Mesenchymal stem cell (in vitro differentiated cells and primary cell): ENCODE measurements at regions not wholly inside any gene's neighbourhood (a gene's known extent, or its start where the extent isn't known, plus 50 kb on each side); places are given as distances from the start of the nearest gene placed in this dataset.
"Not testable (repeated sequence)": the region's sequence is repeated elsewhere in the genome, so short reads cannot be mapped to it uniquely, and the experiment has no call there.

ENCODE experiments used
- DNase-seq: peaks from one replicate; pipeline ENCODE4 v3.0.0-alpha.2; 2013
- H2AFZ ChIP-seq: one replicate; pipeline ENCODE4 v1.6.1; 2013; ENCODE audit warnings: low read depth, mild to moderate bottlenecking, control low read depth, inconsistent platforms, low read length, moderate library complexity
- H2AK5ac ChIP-seq: 2 replicates; pipeline ENCODE4 v1.6.1; 2013; ENCODE audit warnings: low read length, moderate library complexity, mild to moderate bottlenecking, inconsistent platforms; ENCODE audit not compliant: severe bottlenecking
- H2BK120ac ChIP-seq: one replicate; pipeline ENCODE4 v1.6.1; 2013; ENCODE audit warnings: low read depth, mild to moderate bottlenecking, inconsistent platforms, low read length, moderate library complexity
- H2BK12ac ChIP-seq, 2 experiments: one replicate each; pipeline ENCODE4 v1.6.1; 2013; ENCODE audit warnings: inconsistent platforms in 2 of 2, low read length in 2 of 2, mild to moderate bottlenecking in 2 of 2, moderate library complexity in 2 of 2, control low read depth in 1 of 2
- H2BK15ac ChIP-seq: one replicate; pipeline ENCODE4 v1.6.1; 2013; ENCODE audit warnings: mild to moderate bottlenecking, low read depth, inconsistent platforms; ENCODE audit not compliant: poor library complexity, severe bottlenecking
- H2BK5ac ChIP-seq: 2 replicates; pipeline ENCODE4 v1.6.1; 2013; ENCODE audit warnings: low read depth, mild to moderate bottlenecking, low read length, control low read depth, inconsistent platforms; ENCODE audit not compliant: poor library complexity, severe bottlenecking
- H3K14ac ChIP-seq, 2 experiments: one replicate each; pipeline ENCODE4 v1.6.1; 2013; ENCODE audit warnings: inconsistent platforms in 2 of 2, low read length in 2 of 2, control low read depth in 1 of 2, mild to moderate bottlenecking in 1 of 2, moderate library complexity in 1 of 2
- H3K18ac ChIP-seq, 2 experiments: one replicate each; pipeline ENCODE4 v1.6.1; 2013; ENCODE audit warnings: inconsistent platforms in 2 of 2, low read length in 2 of 2, control low read depth in 1 of 2, low read depth in 1 of 2, mild to moderate bottlenecking in 1 of 2
- H3K23ac ChIP-seq, 2 experiments: one replicate each; pipeline ENCODE4 v1.6.1; 2013; ENCODE audit warnings: inconsistent platforms in 2 of 2, low read length in 2 of 2, mild to moderate bottlenecking in 2 of 2, moderate library complexity in 2 of 2, control low read depth in 1 of 2
- H3K27ac ChIP-seq: 2 replicates; pipeline ENCODE4 v1.5.1; 2013; ENCODE audit warnings: mild to moderate bottlenecking, moderate library complexity, low read length, control low read depth, inconsistent platforms; ENCODE audit not compliant: poor library complexity, severe bottlenecking
- H3K27me3 ChIP-seq, 2 experiments: 2 replicates each; pipeline versions ENCODE4 v1.6.1 to v1.7.0; 2013; ENCODE audit warnings: low read length in 2 of 2, mild to moderate bottlenecking in 2 of 2, moderate library complexity in 2 of 2, control low read depth in 1 of 2, inconsistent platforms in 1 of 2; ENCODE audit not compliant: control insufficient read depth in 1 of 2, insufficient read depth in 1 of 2
- H3K36me3 ChIP-seq, 2 experiments: 2 replicates each; pipeline versions ENCODE4 v1.6.1 to v1.7.0; 2013; ENCODE audit warnings: low read length in 2 of 2, control low read depth in 1 of 2, inconsistent platforms in 1 of 2, low read depth in 1 of 2, mild to moderate bottlenecking in 1 of 2; ENCODE audit not compliant: insufficient read depth in 2 of 2, control insufficient read depth in 1 of 2
- H3K4ac ChIP-seq, 2 experiments: one replicate each; pipeline ENCODE4 v1.6.1; 2013; ENCODE audit warnings: inconsistent platforms in 2 of 2, low read length in 2 of 2, mild to moderate bottlenecking in 2 of 2, moderate library complexity in 2 of 2, control low read depth in 1 of 2, low read depth in 1 of 2
- H3K4me1 ChIP-seq: 2 replicates; pipeline ENCODE4 v1.6.1; 2013; ENCODE audit warnings: low read depth, low read length, control low read depth; ENCODE audit not compliant: control insufficient read depth, insufficient read depth
- H3K4me2 ChIP-seq: 2 replicates; pipeline ENCODE4 v1.6.1; 2013; ENCODE audit warnings: low read length, mild to moderate bottlenecking, inconsistent platforms; ENCODE audit not compliant: poor library complexity, severe bottlenecking
- H3K4me3 ChIP-seq, 2 experiments: 2 replicates each; pipeline versions ENCODE4 v1.5.1 to v1.7.0; 2013; ENCODE audit warnings: low read length in 2 of 2, mild to moderate bottlenecking in 2 of 2, control low read depth in 1 of 2, low read depth in 1 of 2; ENCODE audit not compliant: insufficient read depth in 1 of 2
- H3K79me1 ChIP-seq: replicated peaks from 2 replicates; pipeline ENCODE4 v1.6.1; 2013; ENCODE audit warnings: mild to moderate bottlenecking, control low read depth, low read length, inconsistent platforms; ENCODE audit not compliant: poor library complexity, severe bottlenecking
- H3K9ac ChIP-seq: 2 replicates; pipeline ENCODE4 v1.7.0; 2013; ENCODE audit warnings: mild to moderate bottlenecking, low read length, moderate library complexity
- H3K9me3 ChIP-seq: 2 replicates; pipeline ENCODE4 v1.7.0; 2013; ENCODE audit warnings: mild to moderate bottlenecking, low read length; ENCODE audit not compliant: control insufficient read depth
- H4K8ac ChIP-seq: one replicate; pipeline ENCODE4 v1.6.1; 2013; ENCODE audit warnings: inconsistent platforms, mild to moderate bottlenecking, low read length, moderate library complexity
- H4K91ac ChIP-seq: one replicate; pipeline ENCODE4 v1.6.1; 2013; ENCODE audit warnings: mild to moderate bottlenecking, low read length, inconsistent platforms
- WGBS: methylation state at CpG from one replicate; pipeline ENCODE4 v1.1.7; 2013; ENCODE audit warnings: mixed read lengths; 5-methylcytosine and 5-hydroxymethylcytosine counted together

GRCh38 chr6:10343320-10343719 lies 71.6 kb downstream of the TFAP2A start:
- H3K23ac ChIP-seq: no peak overlapping the region
- no peak overlapping the region for H3K14ac ChIP-seq
- H2BK120ac ChIP-seq: no peak overlapping the region
- H3K36me3 ChIP-seq: no peaks in the 10 kb centered on the region
- no peaks in the 10 kb centered on the region for H3K79me1 ChIP-seq
- H3K4me1 ChIP-seq: no peaks in the 10 kb centered on the region
- H3K27ac ChIP-seq: no peak overlapping the region
- no peak overlapping the region for H3K4ac ChIP-seq
- no peak overlapping the region for H3K9ac ChIP-seq
- DNase-seq: no peak
- H3K18ac ChIP-seq: no peak overlapping the region
- H2AK5ac ChIP-seq: no peak overlapping the region
- no peak overlapping the region for H2BK15ac ChIP-seq
- no peaks in the 10 kb centered on the region for H3K9me3 ChIP-seq
- no peak overlapping the region for H2BK12ac ChIP-seq
- 68% methylated on average over 4 of the region's 4 CpGs for WGBS
- no peaks in the 10 kb centered on the region for H3K27me3 ChIP-seq
- H4K91ac ChIP-seq: no peak overlapping the region
- H2BK5ac ChIP-seq: no peak overlapping the region
- no peak overlapping the region for H4K8ac ChIP-seq
- no peak overlapping the region for H3K4me2 ChIP-seq
- no peak overlapping the region for H3K4me3 ChIP-seq
- H2AFZ ChIP-seq: no peak overlapping the region

- Histone ChIP-seq H2BK12ac (no peak overlapping the region), H3K79me1 (no peaks in the 10 kb centered on the region), H2BK5ac (no peak overlapping the region), H3K9me3 (no peaks in the 10 kb centered on the region), H3K4me2 (no peak overlapping the region), H4K91ac (no peak overlapping the region), H3K14ac (no peak overlapping the region), H4K8ac (no peak overlapping the region), H3K23ac (no peak overlapping the region), H3K4me3 (no peak overlapping the region), H3K27me3 (no peaks in the 10 kb centered on the region), H2AFZ (no peak overlapping the region), H2BK120ac (no peak overlapping the region), H3K36me3 (no peaks in the 10 kb centered on the region), H3K4me1 (peaks cover 1% of the 10 kb centered on the region), H3K4ac (no peak overlapping the region), H3K9ac (no peak overlapping the region), H3K27ac (no peak overlapping the region), H2BK15ac (no peak overlapping the region), H3K18ac (no peak overlapping the region), H2AK5ac (no peak overlapping the region)
- no peak for DNase-seq
- WGBS: 75% methylated on average over 3 of the region's 4 CpGs
Observed at GRCh38 chr6:10341605-10342004, 73.3 kb downstream of the TFAP2A start.

- Histone ChIP-seq H2AK5ac (no peak overlapping the region), H3K4me1 (peaks cover 1% of the 10 kb centered on the region), H3K23ac (no peak overlapping the region), H2AFZ (no peak overlapping the region), H3K18ac (no peak overlapping the region), H3K4me3 (no peak overlapping the region), H3K9me3 (no peaks in the 10 kb centered on the region), H4K8ac (no peak overlapping the region), H2BK12ac (no peak overlapping the region), H3K27me3 (no peaks in the 10 kb centered on the region), H3K79me1 (no peaks in the 10 kb centered on the region), H2BK120ac (no peak overlapping the region), H3K9ac (no peak overlapping the region), H3K4me2 (no peak overlapping the region), H3K27ac (no peak overlapping the region), H2BK15ac (no peak overlapping the region), H3K14ac (no peak overlapping the region), H3K4ac (no peak overlapping the region), H2BK5ac (no peak overlapping the region), H3K36me3 (no peaks in the 10 kb centered on the region), H4K91ac (no peak overlapping the region)
- DNase-seq: peak; percentile 33
- WGBS: 56% methylated on average over 16 of the region's 16 CpGs
Observed at GRCh38 chr6:10338151-10338550, 76.7 kb downstream of the TFAP2A start.

- not testable (repeated sequence) for H4K8ac ChIP-seq, H2BK5ac ChIP-seq, H2AFZ ChIP-seq, H3K18ac ChIP-seq, H3K27me3 ChIP-seq, H3K9ac ChIP-seq, H2AK5ac ChIP-seq, H3K4ac ChIP-seq, H2BK12ac ChIP-seq, DNase-seq, H3K9me3 ChIP-seq, H4K91ac ChIP-seq, H3K4me3 ChIP-seq, H2BK120ac ChIP-seq, H3K4me1 ChIP-seq, H2BK15ac ChIP-seq, H3K4me2 ChIP-seq, H3K23ac ChIP-seq, H3K36me3 ChIP-seq, H3K79me1 ChIP-seq, H3K27ac ChIP-seq
- peak overlapping the region in 1 of 2 experiments; percentile 55 for H3K14ac ChIP-seq
- 91% methylated on average over 22 of the region's 27 CpGs for WGBS
Observed at GRCh38 chr6:10337376-10337775, 77.5 kb downstream of the TFAP2A start.
